Fibroblast of lung (primary cell): ENCODE measurements at regions not wholly inside any gene's neighbourhood (a gene's known extent, or its start where the extent isn't known, plus 50 kb on each side); places are given as distances from the start of the nearest gene placed in this dataset.

Source experiments
- DNase-seq, 2 donors: peaks; one replicate each; pipeline versions ENCODE4 v3.0.0 to v3.0.0-alpha.2; 2010; ENCODE audit warnings: low read depth in 2 of 2
- H2AFZ ChIP-seq: 2 replicates; pipeline ENCODE4 v1.5.1; 2012; ENCODE audit warnings: low read length, control low read depth, inconsistent platforms
- H3K27ac ChIP-seq: 2 replicates; pipeline ENCODE4 v1.5.1; 2011; ENCODE audit warnings: low read length, control low read depth; ENCODE audit not compliant: insufficient read depth
- H3K27me3 ChIP-seq: 2 replicates; pipeline ENCODE4 v1.5.1; 2011; ENCODE audit warnings: mild to moderate bottlenecking, low read length; ENCODE audit not compliant: control insufficient read depth, insufficient read depth
- H3K36me3 ChIP-seq: 2 replicates; pipeline ENCODE4 v1.5.1; 2011; ENCODE audit warnings: low read length; ENCODE audit not compliant: control insufficient read depth, insufficient read depth
- H3K4me1 ChIP-seq: 2 replicates; pipeline ENCODE4 v1.5.1; 2011; ENCODE audit warnings: low read length; ENCODE audit not compliant: control insufficient read depth, insufficient read depth; ENCODE audit errors: extremely low read depth
- H3K4me2 ChIP-seq: 2 replicates; pipeline ENCODE4 v1.5.1; 2011; ENCODE audit warnings: low read length, control low read depth; ENCODE audit not compliant: insufficient read depth; ENCODE audit errors: extremely low read depth
- H3K4me3 ChIP-seq, 4 experiments: fragments of 200-600 bp in 1 of 4; sonication (generic) in 1 of 4; replicated peaks in 1 of 4; 2 replicates each; pipeline ENCODE4 v1.5.1; 2011 to 2016; ENCODE audit warnings: low read length in 4 of 4, low read depth in 3 of 4, mild to moderate bottlenecking in 3 of 4, control low read depth in 2 of 4, inconsistent platforms in 1 of 4, mixed read lengths in 1 of 4; ENCODE audit not compliant: insufficient read depth in 1 of 4; ENCODE audit errors: control extremely low read depth in 1 of 4
- H3K79me2 ChIP-seq: 2 replicates; pipeline ENCODE4 v1.5.1; 2012; ENCODE audit warnings: mild to moderate bottlenecking, low read length, inconsistent platforms; ENCODE audit not compliant: control insufficient read depth, insufficient read depth
- H3K9ac ChIP-seq: 2 replicates; pipeline ENCODE4 v1.5.1; 2011; ENCODE audit warnings: mild to moderate bottlenecking, low read length, control low read depth; ENCODE audit not compliant: insufficient read depth
- H3K9me3 ChIP-seq: 2 replicates; pipeline ENCODE4 v1.5.1; 2012; ENCODE audit warnings: low read depth, low read length; ENCODE audit not compliant: control insufficient read depth, insufficient read depth
- H4K20me1 ChIP-seq: 2 replicates; pipeline ENCODE4 v1.5.1; 2011; ENCODE audit warnings: low read length; ENCODE audit not compliant: control insufficient read depth, insufficient read depth; ENCODE audit errors: extremely low read depth
- EZH2 ChIP-seq: IDR thresholded peaks from 2 replicates; pipeline ENCODE4 v1.5.1; 2012; ENCODE audit warnings: low read length, control low read depth, mild to moderate bottlenecking; ENCODE audit errors: missing control alignments
- TF ChIP-seq, protein P1 (sequence below), 2 donors: IDR thresholded peaks in 1 of 2; conservative IDR thresholded peaks in 1 of 2; 1 replicate in 1 of 2; 2 replicates in 1 of 2; pipeline ENCODE4 v1.5.1; 2011 to 2012; ENCODE audit warnings: low read length in 2 of 2, control low read depth in 1 of 2, inconsistent platforms in 1 of 2, low read depth in 1 of 2, mild to moderate bottlenecking in 1 of 2

DNA sequence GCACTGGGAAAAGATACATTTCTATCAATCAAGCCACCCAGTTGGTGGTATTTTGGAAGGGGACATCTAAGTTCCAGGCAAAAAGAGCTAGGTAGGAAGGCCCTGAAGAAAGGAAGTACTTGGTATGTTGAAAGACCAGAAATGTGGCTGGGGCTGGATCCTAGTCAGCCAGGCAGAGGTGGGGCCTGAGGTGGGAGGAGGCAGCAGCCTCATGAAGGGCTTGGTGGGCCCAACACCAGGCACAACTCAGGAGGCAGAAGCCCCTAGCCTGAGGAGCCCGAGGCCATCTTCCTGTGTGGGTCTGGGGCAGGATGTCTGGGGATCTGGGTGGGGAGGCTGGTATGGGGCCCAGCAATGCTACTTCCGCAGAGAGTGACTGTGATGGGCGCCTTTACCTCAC lies 105.9 kb downstream of the SALL1 start:
- no peak for TF ChIP-seq EZH2
- TF ChIP-seq, protein P1, sequence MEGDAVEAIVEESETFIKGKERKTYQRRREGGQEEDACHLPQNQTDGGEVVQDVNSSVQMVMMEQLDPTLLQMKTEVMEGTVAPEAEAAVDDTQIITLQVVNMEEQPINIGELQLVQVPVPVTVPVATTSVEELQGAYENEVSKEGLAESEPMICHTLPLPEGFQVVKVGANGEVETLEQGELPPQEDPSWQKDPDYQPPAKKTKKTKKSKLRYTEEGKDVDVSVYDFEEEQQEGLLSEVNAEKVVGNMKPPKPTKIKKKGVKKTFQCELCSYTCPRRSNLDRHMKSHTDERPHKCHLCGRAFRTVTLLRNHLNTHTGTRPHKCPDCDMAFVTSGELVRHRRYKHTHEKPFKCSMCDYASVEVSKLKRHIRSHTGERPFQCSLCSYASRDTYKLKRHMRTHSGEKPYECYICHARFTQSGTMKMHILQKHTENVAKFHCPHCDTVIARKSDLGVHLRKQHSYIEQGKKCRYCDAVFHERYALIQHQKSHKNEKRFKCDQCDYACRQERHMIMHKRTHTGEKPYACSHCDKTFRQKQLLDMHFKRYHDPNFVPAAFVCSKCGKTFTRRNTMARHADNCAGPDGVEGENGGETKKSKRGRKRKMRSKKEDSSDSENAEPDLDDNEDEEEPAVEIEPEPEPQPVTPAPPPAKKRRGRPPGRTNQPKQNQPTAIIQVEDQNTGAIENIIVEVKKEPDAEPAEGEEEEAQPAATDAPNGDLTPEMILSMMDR (conservative IDR thresholded peaks at IDR 0.05 in 1 of 2, IDR thresholded peaks at IDR 0.05 in 1 of 2; ENCODE audit: low read depth in 1 of 2, low read length in 2 of 2) = no peak
- no peaks in the 10 kb centered on the region for H3K79me2 ChIP-seq
- no peak overlapping the region for H3K9ac ChIP-seq
- no peaks in the 10 kb centered on the region for H3K27me3 ChIP-seq
- H3K36me3 ChIP-seq = no peaks in the 10 kb centered on the region
- H3K4me1 ChIP-seq = no peaks in the 10 kb centered on the region
- no peak for DNase-seq
- H3K9me3 ChIP-seq = no peaks in the 10 kb centered on the region
- H4K20me1 ChIP-seq = no peaks in the 10 kb centered on the region
- no peak overlapping the region for H3K4me2 ChIP-seq
- no peak overlapping the region for H3K4me3 ChIP-seq
- H3K27ac ChIP-seq = no peak overlapping the region
- H2AFZ ChIP-seq = no peak overlapping the region

DNA sequence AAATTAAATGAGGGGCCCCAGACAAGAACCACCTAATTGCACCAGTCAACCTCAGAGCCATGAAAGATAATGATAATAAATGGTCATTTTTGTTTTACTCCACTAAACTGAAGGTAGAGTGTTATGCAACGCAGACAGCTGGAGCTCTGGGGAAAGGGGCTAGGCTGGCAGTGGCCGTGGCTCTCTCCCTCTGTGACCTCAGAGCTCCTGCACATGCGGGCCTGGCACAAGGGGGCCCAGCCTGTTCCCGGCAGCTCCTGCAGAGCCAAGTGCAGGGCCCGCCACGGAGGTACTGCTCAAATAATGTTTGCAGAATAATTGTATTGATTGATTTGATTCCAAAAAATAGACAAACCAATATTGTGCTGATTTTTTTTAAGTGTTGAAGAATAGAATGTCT lies 109.5 kb downstream of the SALL1 start:
- H3K36me3 ChIP-seq = no peaks in the 10 kb centered on the region
- no peak overlapping the region for H3K9ac ChIP-seq
- no peaks in the 10 kb centered on the region for H4K20me1 ChIP-seq
- no peaks in the 10 kb centered on the region for H3K27me3 ChIP-seq
- no peak overlapping the region for H2AFZ ChIP-seq
- no peaks in the 10 kb centered on the region for H3K79me2 ChIP-seq
- H3K4me3 ChIP-seq = no peak overlapping the region
- no peaks in the 10 kb centered on the region for H3K9me3 ChIP-seq
- no peak for DNase-seq
- no peak for TF ChIP-seq EZH2
- TF ChIP-seq, protein P1 (conservative IDR thresholded peaks at IDR 0.05 in 1 of 2, IDR thresholded peaks at IDR 0.05 in 1 of 2; ENCODE audit: low read depth in 1 of 2, low read length in 2 of 2) = no peak
- H3K4me2 ChIP-seq = no peak overlapping the region
- H3K4me1 ChIP-seq = no peaks in the 10 kb centered on the region
- H3K27ac ChIP-seq = no peak overlapping the region

DNA sequence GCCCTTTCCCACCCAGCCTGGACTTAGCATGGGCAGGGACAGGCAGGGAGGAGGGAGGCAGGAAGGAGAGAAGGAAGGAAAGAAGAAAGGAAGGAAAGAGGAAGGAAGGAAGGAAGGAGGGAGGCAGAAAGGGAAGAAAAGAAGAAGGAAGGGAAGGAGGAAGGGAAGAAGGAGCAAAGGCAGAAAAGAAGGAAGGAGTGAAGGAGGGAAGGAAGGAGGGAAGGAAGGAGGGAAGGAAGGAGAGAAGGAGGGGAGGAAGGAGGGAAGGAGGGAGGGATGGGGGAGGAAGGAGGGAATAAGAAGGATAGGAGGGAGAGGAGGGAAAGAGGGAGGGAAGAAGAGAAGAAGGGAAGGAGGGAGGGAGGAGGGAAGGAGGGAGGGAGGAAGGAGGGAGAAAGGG lies 110.4 kb downstream of the SALL1 start:
- Histone ChIP-seq H3K9me3 (no peaks in the 10 kb centered on the region), H2AFZ (no peak overlapping the region), H3K79me2 (no peaks in the 10 kb centered on the region), H3K36me3 (no peaks in the 10 kb centered on the region), H3K4me1 (no peaks in the 10 kb centered on the region), H4K20me1 (no peaks in the 10 kb centered on the region), H3K27me3 (no peaks in the 10 kb centered on the region), H3K27ac (no peak overlapping the region), H3K4me2 (no peak overlapping the region), H3K4me3 (no peak overlapping the region), H3K9ac (no peak overlapping the region)
- no peak for DNase-seq
- TF ChIP-seq EZH2 = no peak
- TF ChIP-seq, protein P1 (conservative IDR thresholded peaks at IDR 0.05 in 1 of 2, IDR thresholded peaks at IDR 0.05 in 1 of 2; ENCODE audit: low read depth in 1 of 2, low read length in 2 of 2) = no peak
